ENCODE measurements at regions not wholly inside any gene's neighbourhood (a gene's known extent, or its start where the extent isn't known, plus 50 kb on each side); places are given as distances from the start of the nearest gene placed in this dataset.
"Not testable (repeated sequence)": the region's sequence is repeated elsewhere in the genome, so short reads cannot be mapped to it uniquely, and the experiment has no call there.

GRCh38 chr12:17918013-17918412 lies 172.0 kb downstream of the RERGL start:
- peak; percentile 2 for DNase-seq (ENCODE audit: low spot score)
- ChIA-PET CTCF (no interaction called here), POLR2A (ENCODE audit: low non-redundant PET) (no interaction called here)
- no peak for TF ChIP-seq CTCF (conservative IDR thresholded peaks at IDR 0.05; ENCODE audit: low read depth)
- no peak overlapping the region for H3K27ac ChIP-seq

- no peak overlapping the region for H3K27ac ChIP-seq
- CTCF ChIA-PET, result no interaction called here
- no peak for TF ChIP-seq CTCF (conservative IDR thresholded peaks at IDR 0.05; ENCODE audit: low read depth)
- no peak for DNase-seq (ENCODE audit: low spot score)
- POLR2A ChIA-PET (ENCODE audit: low non-redundant PET), result no interaction called here
Measured at GRCh38 chr12:17884581-17884980, 205.4 kb downstream of the RERGL start.

GRCh38 chr12:17878714-17879113 lies 211.3 kb downstream of the RERGL start:
- CTCF ChIA-PET, result interaction anchor here (0.5 kb wide), 1 partner anchor 1639 kb away, joined by 3 read pairs; no protein-coding TSS in a partner anchor
- DNase-seq (ENCODE audit: low spot score), result no peak
- POLR2A ChIA-PET (ENCODE audit: low non-redundant PET), result no interaction called here
- no peak for TF ChIP-seq CTCF (conservative IDR thresholded peaks at IDR 0.05; ENCODE audit: low read depth)
- H3K27ac ChIP-seq, result no peak overlapping the region

- no peak overlapping the region for H3K27ac ChIP-seq
- no peak for TF ChIP-seq CTCF (conservative IDR thresholded peaks at IDR 0.05; ENCODE audit: low read depth)
- DNase-seq (ENCODE audit: low spot score), result no peak
- POLR2A ChIA-PET (ENCODE audit: low non-redundant PET), result no interaction called here
- CTCF ChIA-PET, result no interaction called here
Measured at GRCh38 chr12:17875230-17875629, 214.8 kb downstream of the RERGL start.

GRCh38 chr12:17866802-17867201 lies 223.2 kb downstream of the RERGL start:
- ChIA-PET CTCF (no interaction called here), POLR2A (ENCODE audit: low non-redundant PET) (no interaction called here)
- DNase-seq (ENCODE audit: low spot score), result no peak

GRCh38 chr12:17855548-17855947 lies 234.4 kb downstream of the RERGL start:
- POLR2A ChIA-PET (ENCODE audit: low non-redundant PET); CTCF ChIA-PET; H3K27ac ChIP-seq; DNase-seq (ENCODE audit: low spot score): not testable (repeated sequence)

More at GRCh38 chr12:17866802-17867201, 223.2 kb downstream of the RERGL start:
- no peak for TF ChIP-seq CTCF (conservative IDR thresholded peaks at IDR 0.05; ENCODE audit: low read depth)
- no peak overlapping the region for H3K27ac ChIP-seq

- ChIA-PET POLR2A (ENCODE audit: low non-redundant PET) (no interaction called here), CTCF (no interaction called here)
- TF ChIP-seq CTCF (conservative IDR thresholded peaks at IDR 0.05; ENCODE audit: low read depth), result no peak
- no peak for DNase-seq (ENCODE audit: low spot score)
- H3K27ac ChIP-seq, result no peak overlapping the region
Measured at GRCh38 chr12:17853054-17853453, 236.9 kb downstream of the RERGL start.

All from RWPE1 (cell line).